PC-3 (cell line): ENCODE measurements at regions not wholly inside any gene's neighbourhood (a gene's known extent, or its start where the extent isn't known, plus 50 kb on each side); places are given as distances from the start of the nearest gene placed in this dataset.

Experiments
- ATAC-seq: fragments of 200-7000 bp; cut with Tn5 transposase; 2 replicates; pipeline ENCODE4 v1.9.1; 2020; ENCODE audit warnings: mild to moderate bottlenecking, moderate library complexity
- BruUV-seq: library from RNA; stranded (reverse); fragments of 400-500 nt; replicated peaks from 2 replicates; lab custom pipeline; 2021; lab: Mats Ljungman, UMichigan
- CTCF ChIA-PET: fragments of 300-600 bp; sonication (Branson Sonifier 250); formaldehyde crosslinking; loops from one replicate; lab custom pipeline; 2022; ENCODE audit warnings: antibody characterized with exemption; lab: Charles Lee
- POLR2A ChIA-PET: fragments of 300-600 bp; sonication (Branson Sonifier 250); formaldehyde crosslinking; loops from one replicate; lab custom pipeline; 2022; ENCODE audit warnings: antibody characterized with exemption; ENCODE audit not compliant: unreplicated experiment; lab: Charles Lee
- DNase-seq: peaks from one replicate; pipeline ENCODE4 v3.0.0-alpha.2; 2015
- H2AFZ ChIP-seq: fragments of 300-600 bp; sonication (generic); 2 replicates; pipeline ENCODE4 v1.6.0; 2016; ENCODE audit warnings: antibody characterized with exemption, low read length
- H3F3A ChIP-seq: fragments of 300-600 bp; sonication (generic); one replicate; pipeline ENCODE4 v1.6.0; 2017; ENCODE audit warnings: antibody characterized with exemption, low read length, control low read depth, mild to moderate bottlenecking; ENCODE audit not compliant: unreplicated experiment
- H3K27ac ChIP-seq: fragments of 300-600 bp; sonication (generic); 2 replicates; pipeline ENCODE4 v1.5.1; 2016; ENCODE audit warnings: mild to moderate bottlenecking, low read length
- H3K27me3 ChIP-seq: fragments of 300-600 bp; sonication (generic); 2 replicates; pipeline ENCODE4 v1.6.1; 2016; ENCODE audit warnings: low read length, mixed read lengths
- H3K36me3 ChIP-seq: fragments of 300-600 bp; sonication (generic); 2 replicates; pipeline ENCODE4 v1.6.1; 2016; ENCODE audit warnings: low read depth, mixed run types, low read length, mixed read lengths
- H3K4me1 ChIP-seq: fragments of 300-600 bp; sonication (generic); 2 replicates; pipeline ENCODE4 v1.5.1; 2016; ENCODE audit warnings: low read length; ENCODE audit not compliant: insufficient read depth
- H3K4me2 ChIP-seq: fragments of 300-600 bp; sonication (generic); 2 replicates; pipeline ENCODE4 v1.6.0; 2016; ENCODE audit warnings: low read length
- H3K4me3 ChIP-seq: fragments of 300-600 bp; sonication (generic); 2 replicates; pipeline ENCODE4 v1.5.1; 2016; ENCODE audit warnings: mild to moderate bottlenecking, low read length, mixed read lengths
- H3K79me2 ChIP-seq: fragments of 300-600 bp; sonication (generic); 2 replicates; pipeline ENCODE4 v1.6.1; 2017; ENCODE audit warnings: low read length, mixed read lengths
- H3K9ac ChIP-seq: fragments of 300-600 bp; sonication (generic); 2 replicates; pipeline ENCODE4 v1.6.0; 2016; ENCODE audit warnings: mild to moderate bottlenecking, low read length
- H3K9me2 ChIP-seq: fragments of 300-600 bp; sonication (generic); replicated peaks from 2 replicates; pipeline ENCODE4 v1.6.1; 2016; ENCODE audit warnings: mixed run types, low read length, mixed read lengths
- H3K9me3 ChIP-seq: fragments of 300-600 bp; sonication (generic); 2 replicates; pipeline ENCODE4 v1.6.1; 2016; ENCODE audit warnings: low read length, mixed read lengths
- H4K20me1 ChIP-seq: fragments of 300-600 bp; sonication (generic); 2 replicates; pipeline ENCODE4 v1.6.1; 2016; ENCODE audit warnings: low read length, mixed read lengths
- EZH2 ChIP-seq: fragments of 300-600 bp; sonication (generic); IDR thresholded peaks from one replicate; pipeline ENCODE4 v1.6.1; 2017; ENCODE audit warnings: antibody characterized with exemption, mild to moderate bottlenecking, low read length; ENCODE audit not compliant: unreplicated experiment
- EZH2phosphoT487 ChIP-seq: fragments of 300-600 bp; sonication (generic); IDR thresholded peaks from 2 replicates; pipeline ENCODE4 v1.6.1; 2018; ENCODE audit warnings: mild to moderate bottlenecking, antibody characterized with exemption, low read length, borderline replicate concordance
- intact Hi-C: fragments of 100-400 bp; cut with micrococcal nuclease; formaldehyde crosslinking; loops from 2 replicates; pipeline ENCODE4 v1.9.0; 2023
- TF ChIP-seq, protein P1 (sequence below): fragments of 300-600 bp; sonication (generic); conservative IDR thresholded peaks from 2 replicates; pipeline ENCODE4 v1.5.1; 2017; ENCODE audit warnings: antibody characterized with exemption, low read depth, mild to moderate bottlenecking, low read length

DNA sequence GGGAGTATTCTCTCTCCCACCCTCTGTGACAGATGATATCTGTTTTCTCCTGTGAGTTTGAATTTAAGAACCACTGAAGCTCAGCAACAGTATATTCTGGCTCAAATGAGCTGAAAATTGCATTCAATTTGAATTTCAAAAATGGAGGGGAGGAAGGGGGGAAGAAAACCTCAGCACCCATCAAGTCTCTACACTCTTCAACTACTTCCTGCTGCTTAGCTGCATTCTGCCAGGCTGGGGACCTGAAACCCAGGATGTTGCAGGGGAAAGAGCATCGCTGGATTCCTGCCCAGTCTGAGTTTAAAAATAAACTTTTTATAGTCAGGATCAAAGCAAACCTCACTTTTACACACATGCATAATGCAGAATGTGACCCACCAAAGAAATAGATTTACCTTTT, 214.3 kb upstream of the ESRRG start:
- Histone ChIP-seq H3K9ac (no peak overlapping the region), H3K4me3 (no peak overlapping the region), H3K4me1 (no peaks in the 10 kb centered on the region), H3F3A (no peaks in the 10 kb centered on the region), H3K9me2 (no peaks in the 10 kb centered on the region), H3K79me2 (no peaks in the 10 kb centered on the region), H4K20me1 (no peaks in the 10 kb centered on the region), H3K27me3 (no peaks in the 10 kb centered on the region), H3K9me3 (no peaks in the 10 kb centered on the region), H3K27ac (no peak overlapping the region), H3K36me3 (no peaks in the 10 kb centered on the region), H2AFZ (no peak overlapping the region), H3K4me2 (no peak overlapping the region)
- intact Hi-C loops, result no loop called here
- POLR2A ChIA-PET, result no interaction called here
- TF ChIP-seq EZH2phosphoT487 (no peak), EZH2 (no peak)
- TF ChIP-seq, protein P1, sequence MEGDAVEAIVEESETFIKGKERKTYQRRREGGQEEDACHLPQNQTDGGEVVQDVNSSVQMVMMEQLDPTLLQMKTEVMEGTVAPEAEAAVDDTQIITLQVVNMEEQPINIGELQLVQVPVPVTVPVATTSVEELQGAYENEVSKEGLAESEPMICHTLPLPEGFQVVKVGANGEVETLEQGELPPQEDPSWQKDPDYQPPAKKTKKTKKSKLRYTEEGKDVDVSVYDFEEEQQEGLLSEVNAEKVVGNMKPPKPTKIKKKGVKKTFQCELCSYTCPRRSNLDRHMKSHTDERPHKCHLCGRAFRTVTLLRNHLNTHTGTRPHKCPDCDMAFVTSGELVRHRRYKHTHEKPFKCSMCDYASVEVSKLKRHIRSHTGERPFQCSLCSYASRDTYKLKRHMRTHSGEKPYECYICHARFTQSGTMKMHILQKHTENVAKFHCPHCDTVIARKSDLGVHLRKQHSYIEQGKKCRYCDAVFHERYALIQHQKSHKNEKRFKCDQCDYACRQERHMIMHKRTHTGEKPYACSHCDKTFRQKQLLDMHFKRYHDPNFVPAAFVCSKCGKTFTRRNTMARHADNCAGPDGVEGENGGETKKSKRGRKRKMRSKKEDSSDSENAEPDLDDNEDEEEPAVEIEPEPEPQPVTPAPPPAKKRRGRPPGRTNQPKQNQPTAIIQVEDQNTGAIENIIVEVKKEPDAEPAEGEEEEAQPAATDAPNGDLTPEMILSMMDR, result no peak
- DNase-seq (no peak), ATAC-seq (no peak)
- BruUV-seq, result no TSS peak
- CTCF ChIA-PET, result no interaction called here

DNA sequence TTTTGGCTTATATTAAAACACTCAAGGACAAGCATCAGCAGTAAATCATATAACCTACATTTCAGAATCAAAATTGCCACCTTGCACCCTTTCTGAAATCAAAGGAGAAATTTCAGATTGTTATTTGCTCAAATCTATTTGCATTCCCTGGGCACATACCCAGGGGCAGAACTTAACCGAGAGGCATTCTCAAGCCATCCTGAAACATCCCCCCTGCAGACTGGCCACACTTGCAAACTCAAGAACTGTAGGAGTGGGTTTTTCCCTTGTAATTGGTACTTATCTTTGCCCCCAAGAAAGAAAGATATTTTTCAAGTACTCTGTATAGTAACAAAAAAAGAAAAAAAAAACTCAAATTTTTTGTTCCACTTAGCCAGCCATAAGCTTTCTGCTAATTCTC, 213.6 kb upstream of the ESRRG start:
- intact Hi-C loops, result no loop called here
- ATAC-seq, result no peak

DNA sequence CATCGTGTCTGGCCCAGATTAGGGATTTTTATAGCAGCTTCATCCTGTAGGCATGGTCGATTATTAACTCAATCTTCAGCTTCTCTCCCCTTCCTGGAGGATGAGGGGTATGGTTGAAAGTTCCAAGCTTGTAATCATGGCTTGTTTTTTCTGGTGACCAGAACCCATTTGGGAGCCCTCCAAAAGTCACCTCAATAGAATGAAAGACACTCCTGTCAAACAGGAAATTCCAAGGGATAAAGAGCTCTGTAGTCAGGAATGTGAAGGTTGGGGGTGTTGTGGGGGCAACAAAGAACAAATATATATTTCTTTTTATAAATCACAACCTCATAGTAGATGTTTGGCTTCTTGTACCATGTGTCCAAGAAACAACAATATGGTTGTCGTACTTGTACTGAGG, 212.7 kb upstream of the ESRRG start:
- no peaks in the 10 kb centered on the region for H3K27me3 ChIP-seq
- no peaks in the 10 kb centered on the region for H3K9me2 ChIP-seq
- DNase-seq (peak; percentile 17), ATAC-seq (no peak)
- no peaks in the 10 kb centered on the region for H3K9me3 ChIP-seq
- H2AFZ ChIP-seq, result no peak overlapping the region
- H3F3A ChIP-seq, result no peaks in the 10 kb centered on the region
- CTCF ChIA-PET, result no interaction called here
- TF ChIP-seq, protein P1, result no peak
- TF ChIP-seq EZH2phosphoT487 (no peak), EZH2 (no peak)
- H3K79me2 ChIP-seq, result no peaks in the 10 kb centered on the region
- intact Hi-C loops, result no loop called here
- BruUV-seq, result no TSS peak
- H3K4me2 ChIP-seq, result no peak overlapping the region
- no peak overlapping the region for H3K9ac ChIP-seq
- POLR2A ChIA-PET, result no interaction called here
- H4K20me1 ChIP-seq, result no peaks in the 10 kb centered on the region
- H3K4me1 ChIP-seq, result peaks cover 6% of the 10 kb centered on the region
- no peaks in the 10 kb centered on the region for H3K36me3 ChIP-seq
- H3K4me3 ChIP-seq, result no peak overlapping the region
- no peak overlapping the region for H3K27ac ChIP-seq

More for the DNA sequence above, 213.6 kb upstream of the ESRRG start:
- no peak overlapping the region for H2AFZ ChIP-seq
- DNase-seq, result no peak
- no peak overlapping the region for H3K4me2 ChIP-seq
- H3K4me1 ChIP-seq, result no peaks in the 10 kb centered on the region
- no peak overlapping the region for H3K9ac ChIP-seq
- no peak overlapping the region for H3K27ac ChIP-seq
- POLR2A ChIA-PET, result no interaction called here
- H3F3A ChIP-seq, result no peaks in the 10 kb centered on the region
- CTCF ChIA-PET, result no interaction called here
- H3K79me2 ChIP-seq, result no peaks in the 10 kb centered on the region
- H3K9me3 ChIP-seq, result no peaks in the 10 kb centered on the region
- no peaks in the 10 kb centered on the region for H4K20me1 ChIP-seq
- no peaks in the 10 kb centered on the region for H3K36me3 ChIP-seq
- H3K4me3 ChIP-seq, result no peak overlapping the region
- TF ChIP-seq EZH2phosphoT487 (no peak), EZH2 (no peak)
- TF ChIP-seq, protein P1, result no peak
- H3K27me3 ChIP-seq, result no peaks in the 10 kb centered on the region
- no peaks in the 10 kb centered on the region for H3K9me2 ChIP-seq
- no TSS peak for BruUV-seq
